Endodermal cell (in vitro differentiated cells): ENCODE measurements at regions not wholly inside any gene's neighbourhood (a gene's known extent, or its start where the extent isn't known, plus 50 kb on each side); places are given as distances from the start of the nearest gene placed in this dataset.

ENCODE experiments used
- DNase-seq: peaks from one replicate; pipeline ENCODE4 v3.0.0-alpha.2; 2017
- H3K27ac ChIP-seq: 2 replicates; pipeline ENCODE4 v1.5.1; 2013; ENCODE audit warnings: mild to moderate bottlenecking, low read depth, low read length, moderate library complexity
- H3K27me3 ChIP-seq: 2 replicates; pipeline ENCODE4 v1.6.1; 2013; ENCODE audit warnings: mild to moderate bottlenecking, low read length, moderate library complexity; ENCODE audit not compliant: insufficient read depth, control insufficient read depth, poor library complexity, severe bottlenecking
- H3K36me3 ChIP-seq: 2 replicates; pipeline ENCODE4 v1.7.0; 2013; ENCODE audit warnings: mild to moderate bottlenecking, low read length, moderate library complexity; ENCODE audit not compliant: control insufficient read depth, insufficient read depth
- H3K4me1 ChIP-seq: one replicate; pipeline ENCODE4 v1.7.0; 2013; ENCODE audit warnings: low read length; ENCODE audit not compliant: control insufficient read depth, insufficient read depth
- H3K4me3 ChIP-seq: 2 replicates; pipeline ENCODE4 v1.5.1; 2013; ENCODE audit warnings: mild to moderate bottlenecking, low read length, moderate library complexity
- H3K9ac ChIP-seq: 2 replicates; pipeline ENCODE4 v1.6.1; 2013; ENCODE audit warnings: mild to moderate bottlenecking, low read length, moderate library complexity; ENCODE audit not compliant: poor library complexity, severe bottlenecking; ENCODE audit errors: extremely low read depth
- H3K9me3 ChIP-seq: 2 replicates; pipeline ENCODE4 v1.6.1; 2013; ENCODE audit warnings: mild to moderate bottlenecking, low read length, moderate library complexity; ENCODE audit not compliant: control insufficient read depth
- H3K27ac Mint-ChIP-seq: 2 replicates; pipeline ENCODE4 v1.8.0; 2020; ENCODE audit warnings: mixed read lengths
- H3K27me3 Mint-ChIP-seq: 2 replicates; pipeline ENCODE4 v1.8.0; 2021; ENCODE audit warnings: mild to moderate bottlenecking, mixed read lengths; ENCODE audit not compliant: insufficient read depth
- H3K36me3 Mint-ChIP-seq: 2 replicates; pipeline ENCODE4 v1.8.0; 2020; ENCODE audit warnings: low read depth, mixed read lengths
- H3K4me1 Mint-ChIP-seq: 2 replicates; pipeline ENCODE4 v1.8.0; 2020; ENCODE audit warnings: mixed read lengths
- H3K4me3 Mint-ChIP-seq: 2 replicates; pipeline ENCODE4 v1.8.0; 2020; ENCODE audit warnings: mild to moderate bottlenecking, moderate library complexity, mixed read lengths
- H3K9me3 Mint-ChIP-seq: 2 replicates; pipeline ENCODE4 v1.8.0; 2020; ENCODE audit warnings: mild to moderate bottlenecking, mixed read lengths
- WGBS, 2 experiments: methylation state at CpG; one replicate each; pipeline versions ENCODE4 v1.1.5 to v1.1.7; 2013; ENCODE audit warnings: missing lambda C conversion rate in 2 of 2, mixed read lengths in 1 of 2; ENCODE audit not compliant: insufficient coverage in 1 of 2, insufficient read length in 1 of 2; 5-methylcytosine and 5-hydroxymethylcytosine counted together
- TF ChIP-seq, protein P1 (sequence below): fragments of 200-600 bp; sonication (generic); conservative IDR thresholded peaks from 2 replicates; pipeline ENCODE4 v1.5.0; 2021; ENCODE audit warnings: antibody characterized with exemption, mild to moderate bottlenecking

DNA sequence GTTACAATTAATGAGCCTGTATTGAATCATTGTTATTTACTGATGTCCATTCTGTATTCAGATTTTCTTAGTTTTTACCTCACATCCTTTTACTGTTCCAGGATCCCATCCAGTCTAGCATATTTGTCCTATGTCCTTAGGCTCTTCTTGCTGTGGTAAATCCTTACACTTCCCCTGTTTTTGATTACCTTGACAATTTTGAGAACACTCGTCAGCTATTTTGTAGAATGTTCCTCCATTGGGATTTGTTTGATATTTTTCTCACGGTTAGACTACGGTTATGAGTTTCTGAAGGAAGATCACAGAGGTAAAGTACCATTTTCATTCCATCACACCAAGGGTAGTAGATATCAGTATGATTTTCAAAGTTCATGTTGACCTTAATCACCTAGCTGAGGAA, 202.3 kb downstream of the AKAIN1 start:
- Mint-ChIP-seq H3K4me3 (no peak overlapping the region), H3K36me3 (peaks cover 18% of the 10 kb centered on the region), H3K9me3 (peaks cover 18% of the 10 kb centered on the region), H3K27ac (no peak overlapping the region), H3K4me1 (no peaks in the 10 kb centered on the region), H3K27me3 (peaks cover 18% of the 10 kb centered on the region)
- no peaks in the 10 kb centered on the region for H3K4me1 ChIP-seq
- H3K4me3 ChIP-seq, result no peak overlapping the region
- H3K9me3 ChIP-seq, result peaks cover 36% of the 10 kb centered on the region
- H3K27me3 ChIP-seq, result no peaks in the 10 kb centered on the region
- H3K36me3 ChIP-seq, result no peaks in the 10 kb centered on the region
- no peak overlapping the region for H3K27ac ChIP-seq
- no peak overlapping the region for H3K9ac ChIP-seq
- TF ChIP-seq, protein P1, sequence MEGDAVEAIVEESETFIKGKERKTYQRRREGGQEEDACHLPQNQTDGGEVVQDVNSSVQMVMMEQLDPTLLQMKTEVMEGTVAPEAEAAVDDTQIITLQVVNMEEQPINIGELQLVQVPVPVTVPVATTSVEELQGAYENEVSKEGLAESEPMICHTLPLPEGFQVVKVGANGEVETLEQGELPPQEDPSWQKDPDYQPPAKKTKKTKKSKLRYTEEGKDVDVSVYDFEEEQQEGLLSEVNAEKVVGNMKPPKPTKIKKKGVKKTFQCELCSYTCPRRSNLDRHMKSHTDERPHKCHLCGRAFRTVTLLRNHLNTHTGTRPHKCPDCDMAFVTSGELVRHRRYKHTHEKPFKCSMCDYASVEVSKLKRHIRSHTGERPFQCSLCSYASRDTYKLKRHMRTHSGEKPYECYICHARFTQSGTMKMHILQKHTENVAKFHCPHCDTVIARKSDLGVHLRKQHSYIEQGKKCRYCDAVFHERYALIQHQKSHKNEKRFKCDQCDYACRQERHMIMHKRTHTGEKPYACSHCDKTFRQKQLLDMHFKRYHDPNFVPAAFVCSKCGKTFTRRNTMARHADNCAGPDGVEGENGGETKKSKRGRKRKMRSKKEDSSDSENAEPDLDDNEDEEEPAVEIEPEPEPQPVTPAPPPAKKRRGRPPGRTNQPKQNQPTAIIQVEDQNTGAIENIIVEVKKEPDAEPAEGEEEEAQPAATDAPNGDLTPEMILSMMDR, result no peak
- DNase-seq, result no peak
- 100% methylated on average over 3 of the region's 3 CpGs; no CpG with 5 or more reads in 1 of the 2 experiments for WGBS, 2 experiments

DNA sequence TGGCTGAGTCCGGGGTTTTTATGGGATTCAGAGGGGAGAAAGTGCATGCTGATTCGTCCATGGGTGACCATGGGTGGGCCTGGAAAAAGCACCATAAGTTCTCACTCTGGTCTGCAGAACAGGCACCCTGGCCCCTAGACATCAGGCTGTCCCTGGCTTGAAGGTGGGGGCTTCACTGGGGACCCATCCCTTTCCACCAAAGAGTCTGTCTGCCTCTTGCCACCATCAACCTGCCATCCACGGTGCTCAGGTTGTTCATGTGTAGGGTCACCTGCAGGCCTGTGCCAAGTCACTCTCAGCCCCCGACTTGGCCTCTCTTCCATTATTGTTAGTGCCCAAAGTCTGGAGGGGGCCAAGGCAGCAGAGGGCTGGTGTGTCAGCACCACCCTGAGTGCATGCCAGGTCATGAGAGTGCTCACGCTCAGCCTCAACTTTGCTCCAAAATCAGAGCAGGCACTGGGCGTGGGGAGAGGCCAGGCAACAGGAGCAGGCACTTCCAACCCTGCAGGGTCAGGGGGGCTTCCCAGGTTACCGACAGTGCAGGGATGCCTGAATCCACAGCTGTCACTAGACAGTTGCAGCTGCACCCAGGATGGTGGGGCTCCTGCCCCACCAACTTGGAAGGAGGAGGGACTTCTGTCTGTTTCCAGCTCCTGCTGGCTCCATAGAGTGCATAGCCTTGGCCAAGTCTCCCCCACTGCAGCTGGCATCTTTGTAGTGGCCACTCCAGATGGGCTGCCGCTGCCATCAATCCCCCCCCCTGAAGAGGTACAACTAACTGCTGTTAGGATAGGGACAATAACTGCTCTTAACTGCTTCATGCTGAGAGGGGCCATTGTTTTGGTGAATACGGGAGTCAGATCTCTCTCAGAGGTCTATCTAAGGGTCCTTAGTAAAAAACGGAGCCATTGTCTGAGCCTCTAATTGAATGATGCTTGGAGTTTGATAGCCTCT, 209.3 kb downstream of the AKAIN1 start:
- Mint-ChIP-seq H3K27ac (no peak overlapping the region), H3K36me3 (peaks cover 17% of the 10 kb centered on the region), H3K4me3 (no peak overlapping the region), H3K27me3 (peaks cover 35% of the 10 kb centered on the region), H3K4me1 (peaks cover 18% of the 10 kb centered on the region), H3K9me3 (peaks cover 26% of the 10 kb centered on the region)
- no peak overlapping the region for H3K4me3 ChIP-seq
- TF ChIP-seq, protein P1, result no peak
- WGBS, 2 experiments, result 72 to 89% methylated on average over 7 to 10 of the region's 10 CpGs
- peaks cover 33% of the 10 kb centered on the region for H3K9me3 ChIP-seq
- no peak overlapping the region for H3K27ac ChIP-seq
- H3K9ac ChIP-seq, result no peak overlapping the region
- H3K27me3 ChIP-seq, result no peaks in the 10 kb centered on the region
- H3K4me1 ChIP-seq, result peaks cover 7% of the 10 kb centered on the region
- DNase-seq, result peak; percentile 73
- H3K36me3 ChIP-seq, result no peaks in the 10 kb centered on the region

DNA sequence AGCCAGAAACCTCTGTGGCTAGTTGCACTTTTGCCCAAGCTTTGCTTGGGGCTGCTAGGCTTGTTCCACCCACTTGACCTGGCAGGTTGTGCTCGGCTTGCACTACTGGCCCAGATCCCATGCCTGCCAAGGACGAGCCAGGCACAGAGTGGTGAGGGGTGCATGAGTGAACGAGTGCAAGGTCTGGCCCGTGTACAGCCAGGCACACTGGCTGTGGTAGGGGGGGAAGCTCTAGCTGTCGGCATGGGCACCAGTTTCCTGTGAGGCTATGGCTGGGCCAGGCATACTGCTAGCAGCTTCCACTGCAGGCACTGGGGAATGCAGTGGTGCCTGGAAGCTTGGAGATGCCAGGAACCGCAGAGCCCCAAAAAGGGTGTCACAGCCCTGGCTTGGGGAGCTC, 210.4 kb downstream of the AKAIN1 start:
- Mint-ChIP-seq H3K4me1 (peaks cover 18% of the 10 kb centered on the region), H3K27me3 (peaks cover 36% of the 10 kb centered on the region), H3K27ac (no peak overlapping the region), H3K4me3 (no peak overlapping the region), H3K9me3 (peaks cover 28% of the 10 kb centered on the region), H3K36me3 (peaks cover 10% of the 10 kb centered on the region)
- peaks cover 7% of the 10 kb centered on the region for H3K4me1 ChIP-seq
- H3K27me3 ChIP-seq, result no peaks in the 10 kb centered on the region
- DNase-seq, result no peak
- H3K9ac ChIP-seq, result no peak overlapping the region
- H3K9me3 ChIP-seq, result peaks cover 22% of the 10 kb centered on the region
- no peak overlapping the region for H3K4me3 ChIP-seq
- 84% methylated on average over 6 of the region's 6 CpGs; no CpG with 5 or more reads in 1 of the 2 experiments for WGBS, 2 experiments
- TF ChIP-seq, protein P1, result no peak
- H3K27ac ChIP-seq, result no peak overlapping the region
- H3K36me3 ChIP-seq, result no peaks in the 10 kb centered on the region
